Kasumi-1 (cell line): ENCODE measurements at regions not wholly inside any gene's neighbourhood (a gene's known extent, or its start where the extent isn't known, plus 50 kb on each side); places are given as distances from the start of the nearest gene placed in this dataset.

Experiments
- DNase-seq, 2 experiments: peaks; one replicate each; lab custom pipeline; 2025; lab: John Stamatoyannopoulos, UW

DNA sequence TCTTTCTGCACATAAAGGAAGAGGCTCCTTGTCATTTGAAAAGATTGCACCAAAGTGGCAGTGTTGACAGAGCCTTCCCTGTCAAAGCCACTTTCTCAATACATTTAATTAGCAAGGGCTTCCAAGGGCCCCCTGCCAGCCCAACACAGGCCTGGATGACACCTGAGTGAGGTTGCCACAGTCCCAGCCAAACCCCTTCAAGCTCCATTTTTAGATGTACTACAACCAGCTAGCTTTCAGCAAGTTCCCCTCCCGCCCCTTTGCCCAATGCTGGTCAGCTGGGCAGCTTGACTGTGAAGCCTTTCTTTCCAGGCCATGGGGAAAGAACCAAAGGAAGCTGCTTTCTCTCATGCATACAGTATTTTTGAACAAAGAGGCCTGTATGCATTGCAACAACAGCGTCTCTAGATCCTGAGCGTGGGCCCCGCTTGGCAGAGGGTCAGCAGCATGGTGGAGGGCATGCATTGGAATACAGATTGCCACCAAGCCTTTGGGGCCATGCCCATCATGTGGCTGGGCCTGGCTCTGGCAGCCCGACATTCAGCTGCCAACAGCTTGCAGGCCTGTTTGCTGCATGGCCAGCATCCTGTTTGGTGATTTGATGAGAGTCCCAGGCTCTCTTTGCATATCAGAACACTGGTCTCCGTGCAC is 261.1 kb upstream of the GATB start:
- no peak for DNase-seq

DNA sequence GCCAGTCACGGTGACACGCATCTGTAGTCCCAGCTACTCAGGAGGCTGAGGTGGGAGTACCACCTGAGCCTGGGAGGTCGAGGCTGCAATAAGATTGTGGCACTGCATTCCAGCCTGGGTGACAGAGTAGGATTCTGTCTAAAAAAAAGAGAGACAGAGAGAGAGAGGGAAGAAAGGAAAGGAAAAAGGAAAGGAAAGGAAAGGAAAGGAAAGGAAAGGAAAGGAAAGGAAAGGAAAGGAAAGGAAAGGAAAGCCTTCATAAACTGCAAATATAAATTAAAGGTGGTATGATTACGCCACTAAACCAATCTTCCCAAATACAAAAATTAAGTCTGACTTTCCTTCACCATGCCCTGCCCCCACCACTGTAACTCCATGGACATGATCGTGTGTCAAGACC is 259.3 kb upstream of the GATB start:
- no peak for DNase-seq

DNA sequence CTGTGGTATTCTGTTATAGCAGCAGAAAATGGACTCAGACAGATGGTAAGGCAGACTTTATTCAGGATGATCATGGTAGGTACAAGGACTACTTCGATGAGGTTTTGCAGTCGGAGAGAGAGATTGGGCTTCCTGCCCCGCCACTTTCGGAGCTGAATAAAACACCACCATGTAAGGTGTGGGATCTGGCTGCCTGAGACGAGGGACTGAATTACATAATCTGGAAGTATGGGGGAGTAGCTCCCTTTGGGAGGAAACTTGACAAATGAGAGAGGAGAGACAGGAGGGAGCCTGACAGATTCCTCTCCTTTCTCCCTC is 255.5 kb upstream of the GATB start:
- DNase-seq = no peak

DNA sequence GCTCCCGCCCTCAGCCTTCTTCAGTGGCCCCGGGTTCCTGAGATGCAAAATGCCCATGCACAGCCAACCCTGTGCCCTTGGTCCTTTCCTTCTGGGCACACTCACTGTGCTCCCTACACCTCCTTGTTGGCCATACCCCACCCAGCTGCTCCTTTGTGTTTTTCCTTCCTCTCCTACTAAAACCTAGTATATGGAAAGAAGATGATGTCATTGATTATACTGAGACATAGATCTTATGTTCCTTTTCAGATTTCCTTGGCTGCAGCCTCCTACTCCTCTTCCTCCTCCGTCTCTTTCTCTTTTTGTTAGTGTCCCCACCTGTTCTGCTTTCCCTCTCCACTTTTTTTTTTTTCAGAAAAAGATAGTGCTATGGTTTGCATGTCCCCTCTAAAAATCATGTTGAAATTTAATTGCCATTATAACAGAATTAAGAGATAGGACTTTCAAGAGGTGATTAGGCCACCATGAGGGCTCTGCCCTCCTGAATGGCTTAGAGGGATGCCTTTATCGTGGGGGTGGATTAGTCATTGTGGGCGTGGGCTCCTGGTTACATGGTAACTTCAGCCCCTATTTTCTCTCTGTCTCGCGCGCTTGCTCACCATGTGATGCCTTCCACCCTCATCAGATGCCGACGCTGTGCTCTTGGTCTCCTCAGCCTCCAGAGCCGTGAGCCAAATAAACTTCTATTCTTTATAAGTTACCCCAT is 254.9 kb upstream of the GATB start:
- no peak for DNase-seq

DNA sequence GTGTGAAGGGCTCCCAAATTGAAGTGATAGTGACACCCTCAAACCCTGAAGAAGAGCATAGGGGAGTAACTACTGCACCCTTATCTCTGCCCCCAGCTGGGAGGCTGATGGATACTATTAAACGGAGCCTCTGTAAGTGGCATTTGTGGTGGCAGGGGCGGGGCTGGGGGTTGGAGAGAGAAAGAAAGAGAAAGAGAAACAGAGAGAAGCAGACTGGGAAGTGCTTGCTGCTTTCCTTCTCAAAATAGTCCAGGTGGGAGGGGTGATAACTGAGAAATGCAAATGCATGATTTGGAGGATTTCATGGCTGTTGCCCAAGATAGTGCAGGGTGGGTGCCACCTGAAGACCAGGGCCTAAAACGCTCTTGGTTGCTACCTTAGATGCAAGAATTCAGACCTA is 253.5 kb upstream of the GATB start:
- no peak for DNase-seq

DNA sequence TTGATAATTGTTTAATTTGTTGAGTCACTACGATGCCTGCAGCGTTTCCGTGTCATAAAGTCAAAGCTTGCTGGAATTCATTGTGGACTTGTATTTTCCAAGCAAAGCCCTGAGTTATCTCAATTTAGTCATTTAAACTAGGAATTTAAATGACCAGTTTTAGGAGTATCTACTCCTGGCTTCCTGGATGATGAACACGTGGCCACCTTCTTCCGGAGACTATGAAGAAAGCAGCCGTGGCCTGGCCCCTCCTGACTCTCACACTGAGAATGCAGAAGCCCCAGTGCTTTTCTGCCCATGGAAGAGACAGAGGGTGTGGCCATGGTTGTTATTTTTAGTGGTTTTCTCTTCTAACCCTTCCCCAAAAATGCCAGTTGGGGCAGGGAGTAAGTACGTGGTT is 250.7 kb upstream of the GATB start:
- no peak for DNase-seq

DNA sequence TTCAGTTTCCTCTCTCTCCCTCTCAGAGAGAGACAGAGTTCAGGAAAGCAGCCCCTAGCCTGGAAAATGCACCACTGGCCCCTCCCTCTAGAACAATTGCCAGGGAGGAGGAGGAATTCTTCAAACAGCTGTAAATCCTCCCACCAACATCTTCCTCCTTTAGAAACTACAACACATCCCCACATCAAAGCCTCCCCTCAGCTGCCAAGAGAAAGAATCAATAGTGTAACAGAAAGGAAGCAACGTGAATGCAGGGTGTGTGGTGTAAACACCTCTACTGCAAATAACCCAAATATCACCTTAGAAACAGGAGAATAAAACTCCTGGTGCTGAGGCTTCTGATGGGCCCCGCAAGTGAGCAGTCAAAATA is 249.9 kb upstream of the GATB start:
- DNase-seq = no peak

DNA sequence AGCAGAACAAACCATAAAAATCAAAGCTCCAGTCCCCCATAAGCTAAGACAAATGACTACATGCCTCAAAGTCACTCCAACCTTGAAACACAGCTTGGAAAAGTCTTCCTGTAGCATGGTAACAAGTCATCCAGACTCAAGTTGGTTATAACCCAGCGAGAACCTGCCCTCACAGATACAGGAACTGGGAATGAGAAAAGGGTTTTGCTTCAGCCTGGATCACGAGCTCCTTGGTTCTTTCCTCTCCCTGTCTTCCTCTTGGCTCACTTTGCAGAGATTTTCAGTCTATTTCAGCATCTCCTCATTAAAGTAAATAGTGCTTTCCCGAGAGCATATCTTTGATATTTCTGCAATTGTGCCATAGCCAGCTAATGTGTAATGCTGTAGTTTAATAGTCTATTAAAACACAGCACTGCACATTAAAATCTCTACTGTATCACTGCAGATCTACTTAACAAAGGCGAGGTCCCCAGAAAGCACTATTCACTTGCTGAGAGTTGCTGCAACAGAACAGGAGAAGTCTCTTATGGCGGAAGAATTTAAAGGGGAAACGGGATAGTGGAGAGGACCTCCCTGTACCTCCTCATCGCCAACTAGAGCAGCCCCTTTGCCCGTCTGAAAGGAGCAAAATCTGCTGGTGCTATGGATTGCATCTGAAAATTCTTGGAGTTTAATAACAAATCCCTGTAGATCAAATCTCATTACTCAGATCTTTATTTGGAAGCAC is 249.3 kb upstream of the GATB start:
- no peak for DNase-seq

DNA sequence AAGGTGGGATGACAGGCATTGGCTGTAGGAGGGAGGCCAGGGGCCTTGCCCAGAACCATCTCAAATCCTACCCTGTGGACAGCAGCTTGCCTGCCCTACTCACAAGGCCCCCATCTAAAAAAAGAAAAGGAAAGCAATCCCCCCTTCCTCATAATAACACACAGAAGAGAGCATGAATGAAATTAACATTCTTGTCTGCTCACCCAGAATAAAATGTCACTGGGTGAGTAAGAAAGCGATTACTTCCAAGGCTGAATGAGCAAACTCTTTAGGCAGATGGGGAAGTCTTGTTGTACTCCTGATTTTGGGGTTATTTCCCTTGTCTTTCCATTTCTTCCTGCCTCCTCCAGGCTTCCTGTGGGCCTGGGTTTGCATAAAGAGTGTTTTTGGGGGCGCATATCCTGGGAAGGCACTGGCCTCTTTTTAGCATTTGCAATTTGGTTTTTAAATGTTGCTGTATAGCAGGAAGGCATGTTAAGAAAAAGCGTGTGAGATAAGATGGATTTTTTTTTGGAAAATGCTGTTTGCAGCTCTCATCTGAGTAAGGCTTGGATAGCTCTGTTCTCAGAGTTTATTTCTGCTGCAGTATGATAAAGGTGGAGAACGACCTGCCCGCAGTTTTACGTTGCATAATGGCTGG is 248.3 kb upstream of the GATB start:
- DNase-seq = no peak

DNA sequence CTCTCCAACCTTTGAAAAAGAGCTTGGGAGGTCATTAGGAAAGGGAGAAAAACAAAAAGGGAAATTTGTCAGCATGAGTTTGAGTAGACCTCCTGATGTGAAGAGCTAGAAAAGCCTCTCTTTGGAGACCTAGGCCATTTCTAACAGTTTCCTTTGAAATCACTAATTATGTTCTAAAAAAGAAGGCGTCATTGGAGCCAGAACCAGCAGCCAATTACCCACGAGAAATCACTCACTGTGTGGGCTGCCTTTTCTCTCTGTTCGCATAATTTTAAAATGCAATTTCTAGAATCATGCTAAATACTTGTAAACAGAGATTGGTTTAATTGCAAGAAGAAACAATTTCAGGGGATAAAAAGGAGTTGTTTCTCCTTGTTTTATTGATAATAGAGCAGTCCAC is 246.3 kb upstream of the GATB start:
- no peak for DNase-seq

DNA sequence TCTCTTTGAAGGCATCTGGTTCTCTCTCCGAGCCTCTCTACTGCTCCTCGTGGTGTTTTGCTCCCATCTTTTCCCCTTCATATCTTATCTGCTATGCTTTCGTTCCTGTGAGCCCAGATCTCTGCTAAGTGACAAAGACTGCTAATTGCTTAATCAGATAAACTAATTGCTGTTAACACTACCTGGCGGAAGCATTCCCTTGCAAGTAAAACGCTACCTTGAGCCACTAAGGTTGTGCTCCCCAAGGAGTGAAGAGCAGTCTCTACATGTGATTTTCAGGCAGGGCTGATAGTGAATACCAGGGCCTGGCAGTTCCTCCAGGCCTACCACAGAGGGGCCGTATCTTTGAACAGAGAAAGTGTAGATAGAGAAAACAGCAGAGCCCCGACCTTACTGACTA is 244.0 kb upstream of the GATB start:
- DNase-seq = no peak

DNA sequence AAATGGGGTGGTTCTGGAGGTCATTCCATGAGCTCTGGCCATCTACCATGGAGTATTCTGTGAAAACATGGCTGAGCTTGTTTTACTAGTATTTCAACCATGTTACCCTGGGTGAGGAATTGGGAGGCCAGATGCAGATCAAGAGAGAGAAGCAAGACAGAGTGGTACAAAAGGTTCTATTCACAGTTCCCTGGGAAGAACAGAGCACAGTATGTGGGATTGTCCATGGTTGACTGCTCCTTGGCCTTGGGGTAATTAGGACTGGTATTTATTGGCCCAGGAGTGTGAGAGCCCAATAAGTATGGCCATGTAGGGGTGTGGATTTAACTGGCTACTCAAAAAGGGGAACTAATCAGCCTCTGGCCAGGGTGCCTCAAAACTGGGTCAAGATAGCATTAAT is 239.7 kb upstream of the GATB start:
- DNase-seq = no peak

DNA sequence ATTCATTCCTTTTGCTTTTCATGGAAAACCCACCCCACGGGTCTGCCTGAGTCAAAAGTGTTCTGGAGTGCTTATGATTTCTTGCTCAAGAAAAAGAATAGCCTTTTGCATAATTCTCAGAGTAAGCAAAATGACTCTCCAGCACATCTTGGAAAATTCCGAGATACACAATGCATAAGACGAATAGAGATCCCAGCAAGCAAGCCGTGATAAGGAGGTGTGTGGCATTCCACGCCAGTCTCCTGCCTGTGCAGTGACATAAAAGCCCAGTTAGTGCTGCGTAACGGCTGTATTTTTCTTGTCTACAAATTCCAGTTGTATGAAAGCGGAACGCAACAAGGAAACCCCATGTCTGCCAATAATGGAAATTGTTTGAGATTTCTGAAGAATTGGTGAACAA is 237.9 kb upstream of the GATB start:
- DNase-seq = no peak

DNA sequence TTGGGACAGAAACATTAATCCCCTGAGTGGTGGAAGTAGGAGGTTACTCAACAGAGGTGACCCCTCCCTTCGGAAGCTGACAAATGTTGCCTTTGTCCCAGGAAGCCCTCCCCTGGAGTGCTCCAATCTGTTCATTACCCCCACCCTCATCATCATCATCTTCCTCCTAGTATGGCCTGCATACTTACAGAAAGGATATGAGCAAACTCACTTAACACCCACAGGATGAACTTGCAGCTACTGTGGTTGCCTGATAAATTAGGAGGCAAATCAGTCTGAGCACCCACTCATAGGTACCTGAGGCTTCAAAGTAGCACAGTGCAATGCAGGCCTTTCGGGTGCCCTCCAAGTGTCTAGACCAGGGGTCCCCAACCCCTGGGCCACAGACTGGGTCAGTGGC is 236.7 kb upstream of the GATB start:
- DNase-seq = no peak

DNA sequence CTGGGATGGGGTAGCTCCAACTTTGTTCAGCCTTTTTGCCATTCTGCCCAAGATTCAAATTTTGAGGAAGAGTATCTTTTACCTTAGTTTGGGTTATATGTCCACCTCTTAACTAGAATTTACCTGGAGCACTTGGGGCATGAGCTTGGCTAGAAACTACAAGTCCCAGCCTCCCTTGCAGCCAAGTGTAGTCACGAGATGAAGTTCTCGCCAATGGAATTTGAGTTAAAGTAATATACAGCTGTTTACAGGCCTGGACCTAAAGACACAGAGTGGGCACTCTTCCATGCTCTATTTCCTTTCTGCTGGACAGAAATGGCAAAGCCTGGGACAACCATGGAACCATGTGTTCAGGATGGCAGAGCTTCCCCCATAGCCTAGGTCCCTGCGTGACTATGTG is 233.6 kb upstream of the GATB start:
- no peak for DNase-seq

DNA sequence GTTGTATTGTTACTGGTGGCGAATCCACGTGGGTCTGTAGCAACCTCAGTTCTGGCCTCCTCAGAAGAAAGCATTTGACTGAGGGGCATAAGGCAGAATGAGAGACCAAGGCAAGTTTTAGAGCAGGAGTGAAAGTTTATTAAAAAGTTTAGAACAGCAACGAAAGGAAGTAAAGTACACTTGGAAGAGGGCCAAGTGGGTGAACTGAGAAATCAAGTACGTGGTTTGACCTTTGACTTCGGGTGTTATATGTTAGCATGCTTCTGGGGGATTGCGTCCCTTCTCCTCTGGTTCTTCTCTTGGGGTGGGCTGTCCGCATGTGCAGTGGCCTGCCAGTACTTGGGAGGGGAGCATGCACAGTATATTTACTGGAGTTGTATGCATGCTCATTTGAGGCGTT is 232.7 kb upstream of the GATB start:
- DNase-seq = no peak

DNA sequence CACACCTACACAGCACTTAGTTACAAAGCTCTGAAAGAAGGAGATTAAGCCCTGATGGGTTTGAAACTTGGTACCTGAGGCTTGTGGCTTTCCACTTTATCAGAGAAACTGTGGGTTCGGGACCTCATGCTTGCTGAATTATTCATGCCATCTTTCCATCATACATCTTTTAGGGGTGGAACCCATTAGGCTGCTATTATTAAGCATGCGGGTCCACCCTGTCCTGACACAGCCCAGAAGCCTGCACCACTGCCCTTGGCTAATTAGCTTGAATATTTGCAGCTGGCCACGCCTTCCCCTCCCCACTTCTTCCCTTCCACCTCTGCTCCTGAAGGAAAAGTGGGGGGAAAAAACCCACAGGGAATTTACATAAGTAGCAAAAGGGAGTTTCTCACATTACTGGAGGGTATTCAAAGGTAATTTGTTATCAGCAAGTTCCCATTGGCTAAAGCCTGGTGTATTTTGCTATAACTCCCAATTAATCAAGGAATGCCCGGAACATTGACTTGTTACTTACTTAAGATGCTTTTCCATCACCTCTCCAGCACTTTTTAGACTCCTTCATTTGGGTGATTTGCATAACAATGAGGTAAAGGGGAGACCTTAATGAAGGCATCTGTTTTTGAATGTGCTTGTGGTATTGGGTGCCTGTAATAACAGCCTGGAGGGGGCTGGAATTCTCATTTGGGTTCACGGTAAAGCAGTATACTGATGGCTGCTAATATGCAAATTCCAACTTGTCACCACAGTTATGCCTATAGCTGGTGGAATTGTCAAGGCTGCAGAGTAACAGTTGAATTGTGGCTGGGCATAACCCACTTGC is 231.7 kb upstream of the GATB start:
- DNase-seq = no peak

DNA sequence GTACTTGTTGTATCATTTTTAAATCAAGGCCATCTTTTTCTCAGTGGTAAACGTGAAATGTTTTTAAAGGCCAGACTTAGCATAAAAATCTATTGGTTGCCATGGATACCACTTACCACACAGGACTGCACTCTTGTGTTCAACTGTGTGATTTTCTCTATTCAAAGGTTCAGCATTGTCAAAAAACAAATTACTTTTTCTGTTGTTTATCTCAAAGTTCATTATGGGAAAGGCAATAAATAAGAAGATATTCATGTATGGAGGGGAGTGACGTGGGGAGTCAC is 231.0 kb upstream of the GATB start:
- DNase-seq = no peak

DNA sequence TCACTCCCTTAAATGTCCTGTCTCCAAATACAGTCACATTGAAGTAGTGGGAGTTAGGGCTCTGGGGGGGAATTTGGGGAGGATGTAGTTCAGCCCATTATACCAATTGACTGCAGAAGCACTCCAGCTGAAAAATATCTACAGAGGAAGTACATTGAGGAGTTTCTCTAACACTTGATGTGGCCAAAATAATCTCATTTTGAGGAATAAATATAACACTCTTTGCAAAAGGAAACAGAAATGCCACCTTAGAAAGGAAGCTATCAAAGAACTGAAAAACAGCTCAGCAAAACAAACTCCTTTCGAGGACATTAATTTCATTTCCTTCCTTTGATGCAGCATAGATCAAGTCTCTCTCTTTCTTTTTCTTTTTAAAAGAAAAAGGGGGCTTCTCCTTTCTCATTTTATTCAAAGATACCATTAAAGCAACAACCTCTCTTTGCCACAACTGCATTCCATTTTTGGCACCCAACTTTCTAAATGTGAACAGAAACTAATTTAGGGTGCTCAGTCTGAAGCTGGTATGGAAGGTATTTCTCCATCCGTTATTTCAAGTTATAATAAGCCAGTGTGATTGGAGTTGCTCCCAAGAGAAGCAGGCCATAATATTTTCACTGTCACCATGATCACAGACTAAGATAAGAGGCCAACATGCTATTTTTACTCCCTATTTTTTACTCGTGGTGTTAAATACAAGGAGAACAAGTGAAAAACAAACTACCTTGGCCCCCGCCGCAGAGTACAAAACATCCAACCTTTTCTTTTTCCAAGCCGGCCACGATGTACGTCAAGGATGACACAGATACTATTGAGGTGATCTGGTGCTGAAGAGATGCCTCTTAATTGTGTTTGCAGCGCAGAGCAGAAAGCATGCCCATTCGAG is 230.4 kb upstream of the GATB start:
- DNase-seq = no peak

DNA sequence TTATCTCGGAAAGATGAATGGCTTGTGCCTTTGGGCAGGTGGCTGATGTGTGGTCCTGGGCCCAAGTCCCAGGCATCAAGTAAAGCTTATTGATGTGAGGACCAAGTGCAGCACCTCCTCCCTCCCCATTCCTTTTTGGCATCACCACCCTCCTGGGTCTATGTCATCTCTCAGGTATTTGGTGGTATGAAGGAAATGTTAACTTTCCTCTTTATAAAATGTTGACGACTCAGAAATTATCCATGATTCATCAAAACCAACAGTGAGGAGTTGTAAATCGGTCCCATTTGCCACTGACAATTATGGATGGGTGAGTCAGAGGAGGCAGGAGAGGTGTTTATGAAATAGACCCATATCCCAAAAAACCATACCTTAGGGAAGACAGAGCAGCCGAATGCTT is 229.4 kb upstream of the GATB start:
- DNase-seq = no peak

DNA sequence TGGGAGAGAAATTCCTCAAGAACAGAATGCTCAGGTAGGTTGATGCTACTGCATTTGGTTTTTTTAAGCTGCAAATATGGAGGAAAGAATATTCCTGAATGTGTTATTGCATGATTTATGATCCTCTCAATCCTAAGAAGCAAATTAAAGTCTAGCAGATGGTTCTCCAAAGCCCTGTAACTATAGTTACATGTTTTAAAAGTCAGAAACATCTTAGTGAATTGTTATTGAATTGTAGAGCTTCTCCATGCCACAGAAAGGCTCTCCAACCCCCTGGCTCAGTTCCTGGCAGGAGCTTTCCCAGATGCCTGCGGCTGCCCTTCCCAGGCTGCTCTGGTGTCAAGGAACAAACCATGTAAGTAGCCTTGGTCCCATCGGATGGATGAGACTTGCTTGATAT is 227.8 kb upstream of the GATB start:
- no peak for DNase-seq

DNA sequence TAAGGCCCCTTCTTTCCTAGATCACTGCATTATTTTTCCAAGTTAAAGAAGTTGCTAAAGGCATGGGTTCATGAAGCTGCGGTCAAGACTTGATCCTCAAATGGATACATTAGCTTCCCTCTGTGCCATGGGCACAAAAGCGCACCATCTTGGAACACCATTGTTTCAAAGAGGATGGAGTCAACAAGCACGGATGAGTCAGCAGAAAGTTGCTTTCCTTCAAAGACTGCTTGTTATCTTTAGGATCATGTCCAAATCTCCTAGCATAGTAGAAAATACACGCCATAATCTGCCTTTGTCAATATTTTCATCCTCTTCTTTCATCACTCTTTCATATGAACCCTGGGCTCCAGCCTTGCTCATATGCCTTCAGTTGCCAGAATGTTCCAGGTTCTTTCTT is 226.8 kb upstream of the GATB start:
- no peak for DNase-seq
